Mucosa of descending colon (tissue), 3 donors: ENCODE measurements at regions not wholly inside any gene's neighbourhood (a gene's known extent, or its start where the extent isn't known, plus 50 kb on each side); places are given as distances from the start of the nearest gene placed in this dataset.

Source experiments
- ATAC-seq: fragments of 200-7000 bp; cut with Tn5 transposase; one replicate; pipeline ENCODE4 v1.9.1; 2020; ENCODE audit warnings: mild to moderate bottlenecking, moderate library complexity
- DNase-seq, 3 donors: peaks; one replicate each; pipeline ENCODE4 v3.0.0-alpha.2; 2020
- H3K36me3 ChIP-seq: fragments of 200-600 bp; one replicate; pipeline ENCODE4 v1.8.0; 2021; ENCODE audit warnings: low read depth, mild to moderate bottlenecking
- H3K4me1 ChIP-seq: fragments of 200-600 bp; one replicate; pipeline ENCODE4 v1.8.0; 2021; ENCODE audit warnings: low read depth, mild to moderate bottlenecking
- H3K4me3 ChIP-seq: fragments of 200-600 bp; one replicate; pipeline ENCODE4 v1.8.0; 2021; ENCODE audit warnings: mild to moderate bottlenecking
- H3K9me3 ChIP-seq: fragments of 200-600 bp; one replicate; pipeline ENCODE4 v1.8.0; 2021; ENCODE audit warnings: mild to moderate bottlenecking
- intact Hi-C, 2 donors: fragments of 100-400 bp; cut with DNase I in 1 of 2; cut with micrococcal nuclease in 1 of 2; formaldehyde crosslinking; loops; one replicate each; pipeline versions ENCODE4 v1.11.0 to v1.11.1; 2022; cut with DNase I, micrococcal nuclease
- TF ChIP-seq, protein P1 (sequence below): fragments of 200-600 bp; IDR thresholded peaks from one replicate; pipeline ENCODE4 v1.8.0; 2022; ENCODE audit warnings: antibody characterized with exemption, mild to moderate bottlenecking
- donor health status: DM: no; HTN: no; CAD: no; lungs with moderate emphysema.
- donor health status: DM: no; HTN: no; CAD: no.
- donor health status: DM: no; HTN: yes; CAD: no.

- H3K9me3 ChIP-seq: no peaks in the 10 kb centered on the region
- intact Hi-C loops: no loop called here
- ATAC-seq (no peak), DNase-seq (no peak)
- H3K4me3 ChIP-seq: no peak overlapping the region
- no peaks in the 10 kb centered on the region for H3K36me3 ChIP-seq
- TF ChIP-seq, protein P1, sequence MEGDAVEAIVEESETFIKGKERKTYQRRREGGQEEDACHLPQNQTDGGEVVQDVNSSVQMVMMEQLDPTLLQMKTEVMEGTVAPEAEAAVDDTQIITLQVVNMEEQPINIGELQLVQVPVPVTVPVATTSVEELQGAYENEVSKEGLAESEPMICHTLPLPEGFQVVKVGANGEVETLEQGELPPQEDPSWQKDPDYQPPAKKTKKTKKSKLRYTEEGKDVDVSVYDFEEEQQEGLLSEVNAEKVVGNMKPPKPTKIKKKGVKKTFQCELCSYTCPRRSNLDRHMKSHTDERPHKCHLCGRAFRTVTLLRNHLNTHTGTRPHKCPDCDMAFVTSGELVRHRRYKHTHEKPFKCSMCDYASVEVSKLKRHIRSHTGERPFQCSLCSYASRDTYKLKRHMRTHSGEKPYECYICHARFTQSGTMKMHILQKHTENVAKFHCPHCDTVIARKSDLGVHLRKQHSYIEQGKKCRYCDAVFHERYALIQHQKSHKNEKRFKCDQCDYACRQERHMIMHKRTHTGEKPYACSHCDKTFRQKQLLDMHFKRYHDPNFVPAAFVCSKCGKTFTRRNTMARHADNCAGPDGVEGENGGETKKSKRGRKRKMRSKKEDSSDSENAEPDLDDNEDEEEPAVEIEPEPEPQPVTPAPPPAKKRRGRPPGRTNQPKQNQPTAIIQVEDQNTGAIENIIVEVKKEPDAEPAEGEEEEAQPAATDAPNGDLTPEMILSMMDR: no peak
- no peaks in the 10 kb centered on the region for H3K4me1 ChIP-seq
Measured at GRCh38 chr2:236400594-236401360, 136.6 kb upstream of the ASB18 start.

DNA sequence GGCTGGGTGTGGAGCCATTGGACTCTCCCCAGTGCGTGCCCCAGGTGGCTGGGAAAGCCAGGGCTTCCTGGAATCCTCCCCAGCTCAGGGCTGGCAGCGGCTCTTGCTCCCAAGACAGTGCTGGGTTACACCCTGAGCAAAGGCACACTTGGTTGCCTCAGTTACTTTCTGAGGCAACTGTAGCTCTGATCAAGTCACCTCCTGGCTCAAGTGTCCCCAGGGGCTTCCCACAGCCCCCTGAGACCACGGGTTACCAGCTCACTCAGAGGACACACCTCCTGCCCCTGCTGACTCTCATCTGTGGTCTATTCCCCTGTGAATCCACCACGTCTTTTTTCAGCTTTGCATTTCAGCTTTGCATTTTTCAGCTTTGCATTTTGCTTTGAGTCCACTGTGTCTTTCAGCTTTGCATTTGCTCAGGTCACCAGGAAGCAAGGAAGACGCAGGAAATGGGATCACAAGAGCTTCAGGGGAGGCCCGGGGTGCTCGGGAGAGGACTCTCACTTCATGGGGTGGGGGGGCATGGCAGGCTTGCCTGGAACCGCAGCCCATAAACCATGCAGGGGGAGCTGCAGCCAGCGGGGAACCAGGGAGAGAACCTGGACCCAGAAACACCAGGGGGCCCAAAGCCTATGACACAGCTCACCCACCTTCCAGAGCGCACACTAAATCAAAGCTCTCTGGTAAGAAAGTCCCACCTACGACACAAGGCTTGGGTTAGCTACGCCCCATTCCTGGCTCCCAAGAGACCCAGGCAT, 138.0 kb upstream of the ASB18 start:
- ATAC-seq: no peak
- no peak for DNase-seq
- Histone ChIP-seq H3K4me3 (no peak overlapping the region), H3K9me3 (no peaks in the 10 kb centered on the region), H3K36me3 (no peaks in the 10 kb centered on the region), H3K4me1 (no peaks in the 10 kb centered on the region)
- intact Hi-C loops: no loop called here
- TF ChIP-seq, protein P1: no peak

- Histone ChIP-seq H3K4me1 (no peaks in the 10 kb centered on the region), H3K9me3 (no peaks in the 10 kb centered on the region), H3K36me3 (no peaks in the 10 kb centered on the region), H3K4me3 (no peak overlapping the region)
- TF ChIP-seq, protein P1: no peak
- ATAC-seq (no peak), DNase-seq (no peak)
- intact Hi-C loops: no loop called here
Measured at GRCh38 chr2:236403125-236403524, 138.9 kb upstream of the ASB18 start.

- no peaks in the 10 kb centered on the region for H3K9me3 ChIP-seq
- DNase-seq: no peak
- ATAC-seq: no peak
- no peaks in the 10 kb centered on the region for H3K4me1 ChIP-seq
- intact Hi-C loops: no loop called here
- TF ChIP-seq, protein P1: no peak
- no peaks in the 10 kb centered on the region for H3K36me3 ChIP-seq
- no peak overlapping the region for H3K4me3 ChIP-seq
Measured at GRCh38 chr2:236403811-236404210, 139.6 kb upstream of the ASB18 start.

DNA sequence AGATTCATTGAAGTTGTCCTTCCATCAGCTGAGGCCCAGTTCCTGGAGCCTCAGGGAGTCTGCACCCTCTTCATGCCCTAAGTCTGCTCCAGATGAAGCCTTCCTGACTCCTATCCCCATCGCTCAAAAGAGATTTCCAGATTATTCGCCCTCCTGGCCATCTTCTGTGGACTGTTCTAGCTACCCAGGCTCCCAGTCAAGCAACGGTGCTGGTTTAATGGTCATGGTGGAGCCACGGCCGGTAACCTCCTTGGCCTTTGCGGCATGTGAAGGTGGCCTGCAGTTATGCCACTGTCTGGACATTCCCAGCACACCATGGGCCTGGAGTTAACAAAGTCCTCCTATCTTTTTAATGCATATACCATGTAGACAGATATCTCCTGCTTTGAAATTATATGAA, 140.1 kb upstream of the ASB18 start:
- TF ChIP-seq, protein P1: no peak
- Histone ChIP-seq H3K9me3 (no peaks in the 10 kb centered on the region), H3K36me3 (no peaks in the 10 kb centered on the region), H3K4me3 (no peak overlapping the region), H3K4me1 (no peaks in the 10 kb centered on the region)
- DNase-seq: no peak
- intact Hi-C loops: no loop called here
- no peak for ATAC-seq
